Fibroblast of lung (primary cell): ENCODE measurements at regions not wholly inside any gene's neighbourhood (a gene's known extent, or its start where the extent isn't known, plus 50 kb on each side); places are given as distances from the start of the nearest gene placed in this dataset.
"Not testable (repeated sequence)": the region's sequence is repeated elsewhere in the genome, so short reads cannot be mapped to it uniquely, and the experiment has no call there.

Experiments
- DNase-seq, 2 donors: peaks; one replicate each; pipeline versions ENCODE4 v3.0.0 to v3.0.0-alpha.2; 2010; ENCODE audit warnings: low read depth in 2 of 2
- H2AFZ ChIP-seq: 2 replicates; pipeline ENCODE4 v1.5.1; 2012; ENCODE audit warnings: low read length, control low read depth, inconsistent platforms
- H3K27ac ChIP-seq: 2 replicates; pipeline ENCODE4 v1.5.1; 2011; ENCODE audit warnings: low read length, control low read depth; ENCODE audit not compliant: insufficient read depth
- H3K27me3 ChIP-seq: 2 replicates; pipeline ENCODE4 v1.5.1; 2011; ENCODE audit warnings: mild to moderate bottlenecking, low read length; ENCODE audit not compliant: control insufficient read depth, insufficient read depth
- H3K36me3 ChIP-seq: 2 replicates; pipeline ENCODE4 v1.5.1; 2011; ENCODE audit warnings: low read length; ENCODE audit not compliant: control insufficient read depth, insufficient read depth
- H3K4me1 ChIP-seq: 2 replicates; pipeline ENCODE4 v1.5.1; 2011; ENCODE audit warnings: low read length; ENCODE audit not compliant: control insufficient read depth, insufficient read depth; ENCODE audit errors: extremely low read depth
- H3K4me2 ChIP-seq: 2 replicates; pipeline ENCODE4 v1.5.1; 2011; ENCODE audit warnings: low read length, control low read depth; ENCODE audit not compliant: insufficient read depth; ENCODE audit errors: extremely low read depth
- H3K4me3 ChIP-seq, 4 experiments: fragments of 200-600 bp in 1 of 4; sonication (generic) in 1 of 4; replicated peaks in 1 of 4; 2 replicates each; pipeline ENCODE4 v1.5.1; 2011 to 2016; ENCODE audit warnings: low read length in 4 of 4, low read depth in 3 of 4, mild to moderate bottlenecking in 3 of 4, control low read depth in 2 of 4, inconsistent platforms in 1 of 4, mixed read lengths in 1 of 4; ENCODE audit not compliant: insufficient read depth in 1 of 4; ENCODE audit errors: control extremely low read depth in 1 of 4
- H3K79me2 ChIP-seq: 2 replicates; pipeline ENCODE4 v1.5.1; 2012; ENCODE audit warnings: mild to moderate bottlenecking, low read length, inconsistent platforms; ENCODE audit not compliant: control insufficient read depth, insufficient read depth
- H3K9ac ChIP-seq: 2 replicates; pipeline ENCODE4 v1.5.1; 2011; ENCODE audit warnings: mild to moderate bottlenecking, low read length, control low read depth; ENCODE audit not compliant: insufficient read depth
- H3K9me3 ChIP-seq: 2 replicates; pipeline ENCODE4 v1.5.1; 2012; ENCODE audit warnings: low read depth, low read length; ENCODE audit not compliant: control insufficient read depth, insufficient read depth
- H4K20me1 ChIP-seq: 2 replicates; pipeline ENCODE4 v1.5.1; 2011; ENCODE audit warnings: low read length; ENCODE audit not compliant: control insufficient read depth, insufficient read depth; ENCODE audit errors: extremely low read depth
- EZH2 ChIP-seq: IDR thresholded peaks from 2 replicates; pipeline ENCODE4 v1.5.1; 2012; ENCODE audit warnings: low read length, control low read depth, mild to moderate bottlenecking; ENCODE audit errors: missing control alignments
- TF ChIP-seq, protein P1 (sequence below), 2 donors: IDR thresholded peaks in 1 of 2; conservative IDR thresholded peaks in 1 of 2; 1 replicate in 1 of 2; 2 replicates in 1 of 2; pipeline ENCODE4 v1.5.1; 2011 to 2012; ENCODE audit warnings: low read length in 2 of 2, control low read depth in 1 of 2, inconsistent platforms in 1 of 2, low read depth in 1 of 2, mild to moderate bottlenecking in 1 of 2

GRCh38 chr9:124140941-124141568, 116.7 kb upstream of the NEK6 start:
- no peak overlapping the region for H2AFZ ChIP-seq
- no peaks in the 10 kb centered on the region for H3K27me3 ChIP-seq
- TF ChIP-seq EZH2 = no peak
- TF ChIP-seq, protein P1, sequence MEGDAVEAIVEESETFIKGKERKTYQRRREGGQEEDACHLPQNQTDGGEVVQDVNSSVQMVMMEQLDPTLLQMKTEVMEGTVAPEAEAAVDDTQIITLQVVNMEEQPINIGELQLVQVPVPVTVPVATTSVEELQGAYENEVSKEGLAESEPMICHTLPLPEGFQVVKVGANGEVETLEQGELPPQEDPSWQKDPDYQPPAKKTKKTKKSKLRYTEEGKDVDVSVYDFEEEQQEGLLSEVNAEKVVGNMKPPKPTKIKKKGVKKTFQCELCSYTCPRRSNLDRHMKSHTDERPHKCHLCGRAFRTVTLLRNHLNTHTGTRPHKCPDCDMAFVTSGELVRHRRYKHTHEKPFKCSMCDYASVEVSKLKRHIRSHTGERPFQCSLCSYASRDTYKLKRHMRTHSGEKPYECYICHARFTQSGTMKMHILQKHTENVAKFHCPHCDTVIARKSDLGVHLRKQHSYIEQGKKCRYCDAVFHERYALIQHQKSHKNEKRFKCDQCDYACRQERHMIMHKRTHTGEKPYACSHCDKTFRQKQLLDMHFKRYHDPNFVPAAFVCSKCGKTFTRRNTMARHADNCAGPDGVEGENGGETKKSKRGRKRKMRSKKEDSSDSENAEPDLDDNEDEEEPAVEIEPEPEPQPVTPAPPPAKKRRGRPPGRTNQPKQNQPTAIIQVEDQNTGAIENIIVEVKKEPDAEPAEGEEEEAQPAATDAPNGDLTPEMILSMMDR (conservative IDR thresholded peaks at IDR 0.05 in 1 of 2, IDR thresholded peaks at IDR 0.05 in 1 of 2; ENCODE audit: low read depth in 1 of 2, low read length in 2 of 2) = no peak
- H3K9me3 ChIP-seq = no peaks in the 10 kb centered on the region
- H3K4me2 ChIP-seq = no peak overlapping the region
- no peaks in the 10 kb centered on the region for H3K79me2 ChIP-seq
- H4K20me1 ChIP-seq = no peaks in the 10 kb centered on the region
- no peak overlapping the region for H3K27ac ChIP-seq
- no peak overlapping the region for H3K9ac ChIP-seq
- H3K4me3 ChIP-seq = no peak overlapping the region
- DNase-seq = peak in 1 of 2 donors; percentile 63
- H3K36me3 ChIP-seq = no peaks in the 10 kb centered on the region
- H3K4me1 ChIP-seq = peaks cover 2% of the 10 kb centered on the region

- H3K4me3 ChIP-seq, H3K27me3 ChIP-seq, H3K79me2 ChIP-seq, H3K4me1 ChIP-seq, H3K9me3 ChIP-seq, H3K4me2 ChIP-seq, H3K36me3 ChIP-seq, H3K9ac ChIP-seq, H4K20me1 ChIP-seq, H3K27ac ChIP-seq, H2AFZ ChIP-seq: not testable (repeated sequence)
- DNase-seq = peak; percentile 30 to 81
Measured at GRCh38 chr9:124144561-124145123, 113.1 kb upstream of the NEK6 start.

- Histone ChIP-seq H3K9me3 (no peaks in the 10 kb centered on the region), H4K20me1 (no peaks in the 10 kb centered on the region), H3K4me1 (peaks cover 2% of the 10 kb centered on the region), H3K4me2 (no peak overlapping the region), H3K27me3 (no peaks in the 10 kb centered on the region), H3K4me3 (no peak overlapping the region), H3K27ac (no peak overlapping the region), H3K9ac (no peak overlapping the region), H3K79me2 (no peaks in the 10 kb centered on the region), H3K36me3 (no peaks in the 10 kb centered on the region), H2AFZ (no peak overlapping the region)
- peak in 1 of 2 donors; percentile 30 for DNase-seq
- TF ChIP-seq, protein P1 (conservative IDR thresholded peaks at IDR 0.05 in 1 of 2, IDR thresholded peaks at IDR 0.05 in 1 of 2; ENCODE audit: low read depth in 1 of 2, low read length in 2 of 2) = no peak
- TF ChIP-seq EZH2 = no peak
Measured at GRCh38 chr9:124146031-124146561, 111.7 kb upstream of the NEK6 start.
